ENCODE measurements at regions not wholly inside any gene's neighbourhood (a gene's known extent, or its start where the extent isn't known, plus 50 kb on each side); places are given as distances from the start of the nearest gene placed in this dataset.

DNA sequence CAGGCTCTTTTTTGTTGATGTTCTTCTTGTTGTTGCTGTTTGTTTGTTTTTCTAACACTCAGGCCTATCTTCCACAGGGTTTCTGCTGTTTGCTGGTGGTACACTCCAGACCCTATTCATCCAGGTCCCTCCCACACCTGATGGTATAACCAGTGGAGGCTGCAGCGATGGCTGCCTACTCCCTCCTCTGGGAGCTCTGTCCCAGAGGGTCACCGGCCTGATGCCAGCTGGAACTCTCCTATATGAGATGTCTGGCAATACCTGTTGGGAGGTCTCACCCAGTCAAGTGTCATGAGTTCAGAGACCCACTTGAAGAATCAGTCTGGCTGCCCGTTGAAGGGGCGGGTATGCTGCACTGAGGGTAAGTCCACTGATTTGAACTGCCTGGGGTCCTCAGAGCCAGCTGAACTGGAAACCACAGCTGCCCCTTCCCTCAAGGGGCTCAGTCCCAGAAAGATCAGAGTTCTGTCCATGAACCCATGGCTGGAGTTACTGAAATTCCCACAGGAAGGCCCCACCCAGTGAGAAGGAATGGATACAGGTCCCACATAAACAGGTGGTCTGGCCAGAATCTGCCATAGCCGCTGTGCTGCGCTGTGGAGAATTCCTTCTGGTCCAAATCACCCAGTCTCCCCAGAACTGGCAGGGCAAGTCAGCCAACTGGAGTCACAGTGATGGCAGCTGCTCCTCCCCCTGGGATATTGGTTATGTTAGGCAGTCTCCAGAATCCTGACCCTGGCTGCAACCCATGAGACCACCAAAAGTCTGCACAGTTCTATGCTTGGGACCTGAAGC is 664.4 kb downstream of the FRK start:
- no peak for DNase-seq

GRCh38 chr6:115393821-115394220 is 666.9 kb downstream of the FRK start:
- no peak for DNase-seq

DNA sequence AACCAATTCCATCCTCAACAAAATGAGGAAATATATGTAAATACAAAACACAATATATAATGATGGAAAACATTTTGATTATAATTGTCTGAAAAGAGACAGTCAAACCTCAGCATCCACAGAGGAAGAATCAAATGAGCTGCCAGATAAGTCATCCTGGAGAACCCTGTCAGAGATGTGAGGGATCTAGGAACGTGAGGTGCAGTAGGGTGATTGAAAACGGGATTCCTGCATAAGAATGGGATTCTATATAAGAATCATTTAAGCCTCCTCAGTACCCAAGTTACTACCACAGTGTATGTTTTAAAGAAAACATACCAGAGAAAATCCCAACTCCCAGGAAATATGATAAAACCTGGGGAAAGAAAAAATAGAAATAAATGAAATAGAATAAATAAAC is 690.5 kb downstream of the FRK start:
- DNase-seq, result no peak

GRCh38 chr6:115365783-115366182 is 694.9 kb downstream of the FRK start:
- no peak for DNase-seq

GRCh38 chr6:115363379-115363778 is 697.3 kb downstream of the FRK start:
- DNase-seq, result no peak

DNA sequence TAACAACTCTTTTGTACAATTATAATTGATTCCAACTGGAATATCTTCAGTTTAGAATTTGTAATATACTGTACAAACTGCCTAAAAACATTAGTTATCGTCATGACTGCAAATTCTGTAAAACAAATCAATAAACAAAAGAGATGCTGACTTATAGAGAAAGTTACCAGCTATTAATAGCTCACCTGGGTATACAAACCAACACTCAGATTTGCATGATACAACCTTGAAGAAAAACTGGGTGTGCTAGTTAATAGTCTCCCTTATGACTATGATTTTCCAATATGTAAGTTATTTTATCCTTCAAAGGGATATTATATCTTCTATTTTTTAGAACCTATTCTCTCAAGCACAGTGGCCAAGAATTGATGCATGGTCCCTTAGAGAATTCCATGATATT is 698.5 kb downstream of the FRK start:
- no peak for DNase-seq

GRCh38 chr6:115360602-115361325 is 699.9 kb downstream of the FRK start:
- DNase-seq, result no peak

GRCh38 chr6:115358616-115359015 is 702.1 kb downstream of the FRK start:
- no peak for DNase-seq

- DNase-seq, result no peak
These were observed 704.3 kb downstream of the FRK start for GRCh38 chr6:115356371-115356770.

DNA sequence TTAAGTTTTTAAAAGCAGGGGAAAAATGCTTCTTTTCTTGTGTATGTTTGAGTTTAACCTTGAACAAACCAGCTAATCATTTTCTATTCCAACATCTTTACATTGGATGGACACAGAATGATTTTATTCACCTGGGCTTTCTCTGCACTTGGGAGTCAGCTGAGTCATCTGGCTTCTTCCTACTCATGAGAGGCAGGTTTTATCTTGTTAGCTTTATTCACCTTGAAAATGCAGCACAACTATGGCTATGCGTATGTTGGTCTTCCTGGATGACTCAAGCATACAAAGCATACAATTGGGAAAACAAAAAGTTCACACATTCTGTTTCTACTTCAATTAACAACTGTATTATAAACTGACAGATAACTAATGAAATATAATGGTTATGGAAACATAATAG is 737.7 kb downstream of the FRK start:
- no peak for DNase-seq

DNA sequence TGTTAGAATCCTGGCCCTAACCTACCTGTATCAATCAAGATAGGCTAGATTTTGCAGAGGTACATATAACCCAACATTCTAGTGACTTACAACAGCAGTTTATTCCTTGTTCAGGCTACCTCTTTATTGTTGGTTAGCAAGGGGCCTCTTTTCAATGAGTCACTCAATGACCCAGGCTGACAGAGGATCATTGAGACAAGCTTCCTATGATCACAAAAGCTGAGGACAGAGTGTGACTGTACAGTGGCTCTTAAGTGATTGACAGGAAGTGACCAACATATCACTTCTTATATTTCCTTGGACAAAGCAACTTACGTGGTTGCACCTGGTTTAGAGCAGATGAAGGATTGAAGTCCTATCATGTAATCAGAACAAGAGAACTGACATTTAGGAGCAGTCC is 740.9 kb downstream of the FRK start:
- no peak for DNase-seq

DNA sequence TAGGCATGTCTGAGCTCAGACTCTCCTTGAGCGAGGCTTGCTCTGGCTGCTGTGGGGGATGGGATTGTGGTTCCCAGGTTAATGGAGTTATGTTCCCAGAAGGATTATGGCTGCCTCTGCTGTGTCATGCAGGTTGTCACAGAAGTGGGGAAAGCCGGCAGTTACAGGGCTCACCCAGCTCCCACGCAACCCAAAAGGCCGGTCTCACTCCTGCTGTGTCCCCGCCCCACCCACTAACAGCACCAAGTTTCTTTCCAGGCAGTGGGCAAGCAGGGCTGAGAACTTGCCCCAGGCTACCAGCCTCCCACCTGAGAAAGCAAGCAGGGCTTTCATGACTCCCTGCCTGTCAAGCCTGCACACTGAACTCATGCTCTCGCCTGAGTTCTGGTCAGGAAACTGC is 750.5 kb downstream of the FRK start:
- DNase-seq, result no peak

- DNase-seq, result no peak
These were observed 758.0 kb downstream of the FRK start for GRCh38 chr6:115302731-115303130.

DNA sequence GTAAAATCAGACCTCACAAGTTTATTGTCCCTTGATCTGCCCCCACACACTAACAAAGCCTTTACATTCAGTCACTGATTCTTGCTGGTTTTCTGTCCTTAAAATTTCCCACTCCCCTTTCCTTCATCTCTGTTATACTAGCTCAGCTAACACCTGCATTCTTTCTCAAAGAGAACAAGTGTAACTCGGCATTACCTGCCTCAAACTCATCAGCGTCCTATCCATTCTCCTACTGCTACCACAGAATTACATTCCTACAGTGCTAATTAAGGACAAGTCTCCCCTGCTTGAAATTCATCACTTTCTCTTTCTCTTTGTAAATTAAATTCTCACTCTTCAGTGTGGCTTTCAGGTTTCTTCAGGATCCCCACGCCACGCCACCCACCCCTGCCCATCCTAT is 773.2 kb downstream of the FRK start:
- no peak for DNase-seq

DNA sequence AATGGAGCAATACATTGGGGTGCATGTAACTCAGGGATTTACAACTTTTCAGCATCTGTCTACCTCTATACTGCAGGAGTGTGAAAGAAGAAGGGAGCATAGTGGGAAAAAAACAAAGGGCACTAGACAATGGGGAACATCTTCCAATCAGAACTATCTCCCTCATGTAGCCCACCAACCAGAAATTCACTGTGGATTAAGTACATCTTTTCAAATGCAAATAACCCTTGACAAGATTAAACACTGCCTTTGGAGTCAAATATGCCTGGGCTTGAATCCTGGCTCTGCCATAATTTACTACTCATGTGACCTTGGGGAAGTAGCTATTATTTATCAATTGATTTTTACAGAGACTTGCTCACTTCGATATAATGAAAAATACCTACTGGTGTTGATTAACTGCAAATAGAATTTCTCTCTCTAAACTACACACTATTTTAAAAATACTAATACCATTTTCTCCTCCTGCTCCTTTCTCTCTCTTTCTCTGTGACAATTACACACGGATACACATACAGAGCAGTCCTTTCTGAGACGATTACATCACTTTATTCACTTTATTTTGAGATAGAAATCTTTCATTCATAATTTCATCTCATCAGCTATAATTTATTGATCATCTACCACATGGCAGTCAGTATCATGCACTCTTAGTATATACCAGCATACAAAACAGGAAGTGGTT is 783.7 kb downstream of the FRK start:
- no peak for DNase-seq

GRCh38 chr6:115272311-115272710 is 788.4 kb downstream of the FRK start:
- no peak for DNase-seq

- DNase-seq, result no peak
These were observed 789.3 kb downstream of the FRK start for GRCh38 chr6:115271434-115271833.

DNA sequence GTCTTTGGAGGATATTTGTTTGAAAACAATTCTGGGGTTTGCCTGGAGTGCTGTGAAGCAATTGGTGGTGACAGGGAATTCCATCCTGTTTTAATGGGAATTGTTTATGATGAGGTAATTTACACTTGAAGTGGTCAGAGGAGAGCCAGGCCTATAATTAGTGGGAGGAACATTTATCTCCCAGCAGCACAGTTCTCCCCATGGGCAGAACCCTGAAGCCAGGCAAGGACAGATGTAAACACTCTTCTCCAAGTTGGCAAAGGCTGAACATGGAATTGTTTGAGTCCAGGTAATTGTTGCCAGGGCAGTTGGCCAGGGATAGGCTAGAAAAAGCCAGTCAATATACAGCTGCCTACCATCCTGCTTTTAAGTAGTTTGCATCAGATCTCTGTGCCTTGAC is 789.7 kb downstream of the FRK start:
- DNase-seq, result peak; percentile 21

DNA sequence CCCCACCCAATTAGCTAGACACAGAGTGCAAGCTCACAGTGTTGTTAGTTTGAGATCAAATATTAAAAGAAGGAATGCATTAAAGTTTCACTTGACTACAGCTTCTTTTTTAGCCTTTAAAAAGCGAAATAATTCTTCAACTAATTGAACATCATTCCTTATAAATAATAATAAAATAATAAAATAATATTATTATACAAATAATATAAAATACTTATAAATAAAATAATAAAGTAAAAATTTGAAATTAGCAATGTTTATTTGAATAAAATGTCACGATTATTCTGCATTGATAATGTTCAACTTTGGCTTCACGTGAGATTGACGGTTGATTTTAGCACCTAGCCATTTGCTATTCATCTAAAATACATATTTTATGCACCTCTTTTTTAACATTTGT is 819.3 kb downstream of the FRK start:
- DNase-seq, result no peak

GRCh38 chr6:115221198-115221597 is 839.5 kb downstream of the FRK start:
- DNase-seq, result no peak

GRCh38 chr6:115220551-115221159 is 840.0 kb downstream of the FRK start:
- DNase-seq, result no peak

- DNase-seq, result no peak
These were observed 841.0 kb downstream of the FRK start for GRCh38 chr6:115219645-115220044.

DNA sequence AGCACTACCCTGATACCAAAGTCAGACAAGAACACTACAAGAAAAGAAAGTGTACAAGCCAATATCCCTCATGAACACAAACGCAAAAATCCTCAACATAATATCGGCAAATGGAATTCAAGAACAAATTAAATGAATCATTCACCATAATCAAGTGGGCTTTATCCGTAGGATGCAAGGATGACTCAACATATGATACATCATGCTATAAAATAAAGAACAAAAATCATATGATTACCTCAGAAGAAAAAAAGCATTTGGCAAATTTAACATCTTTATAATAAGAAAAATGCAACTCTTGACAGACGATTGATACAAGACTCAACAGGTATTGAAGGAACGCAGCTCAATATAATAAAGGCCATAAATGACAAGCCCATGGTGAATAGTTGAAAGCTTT is 843.9 kb downstream of the FRK start:
- DNase-seq, result no peak

GRCh38 chr6:115214283-115214682 is 846.4 kb downstream of the FRK start:
- DNase-seq, result no peak
